H9 (cell line): ENCODE measurements at regions not wholly inside any gene's neighbourhood (a gene's known extent, or its start where the extent isn't known, plus 50 kb on each side); places are given as distances from the start of the nearest gene placed in this dataset.
"Not testable (repeated sequence)": the region's sequence is repeated elsewhere in the genome, so short reads cannot be mapped to it uniquely, and the experiment has no call there.

ENCODE experiments used
- DNase-seq: peaks from one replicate; pipeline ENCODE4 v3.0.0-alpha.2; 2017
- H2AFZ ChIP-seq: one replicate; pipeline ENCODE4 v1.6.1; 2013; ENCODE audit warnings: mild to moderate bottlenecking, low read length, control low read depth, moderate library complexity
- H2AK5ac ChIP-seq: 2 replicates; pipeline ENCODE4 v1.6.1; 2013; ENCODE audit warnings: low read length, control low read depth, mixed read lengths; ENCODE audit not compliant: insufficient read length
- H2BK120ac ChIP-seq: one replicate; pipeline ENCODE4 v1.6.1; 2013; ENCODE audit warnings: low read depth, mild to moderate bottlenecking, low read length, control low read depth, inconsistent platforms; ENCODE audit not compliant: poor library complexity, severe bottlenecking
- H2BK12ac ChIP-seq: 2 replicates; pipeline ENCODE4 v1.6.1; 2013; ENCODE audit warnings: low read length, control low read depth, mixed read lengths, low read depth; ENCODE audit not compliant: insufficient read length
- H2BK15ac ChIP-seq: 2 replicates; pipeline ENCODE4 v1.6.1; 2013; ENCODE audit warnings: low read depth, low read length, control low read depth
- H2BK20ac ChIP-seq: one replicate; pipeline ENCODE4 v1.6.1; 2013; ENCODE audit warnings: low read depth, mild to moderate bottlenecking, low read length, control low read depth, inconsistent platforms; ENCODE audit not compliant: poor library complexity, severe bottlenecking
- H2BK5ac ChIP-seq: 2 replicates; pipeline ENCODE4 v1.6.1; 2013; ENCODE audit warnings: low read length, control low read depth, mixed read lengths; ENCODE audit not compliant: insufficient read length
- H3K14ac ChIP-seq: 2 replicates; pipeline ENCODE4 v1.6.1; 2013; ENCODE audit warnings: low read length, control low read depth; ENCODE audit not compliant: insufficient read depth
- H3K18ac ChIP-seq: 2 replicates; pipeline ENCODE4 v1.6.1; 2013; ENCODE audit warnings: low read depth, mild to moderate bottlenecking, mixed read lengths, low read length, control low read depth; ENCODE audit not compliant: insufficient read length
- H3K23ac ChIP-seq: 2 replicates; pipeline ENCODE4 v1.6.1; 2013; ENCODE audit warnings: low read length, control low read depth, mixed read lengths, low read depth; ENCODE audit not compliant: insufficient read length
- H3K23me2 ChIP-seq: 2 replicates; pipeline ENCODE4 v1.6.1; 2013; ENCODE audit warnings: low read depth, mild to moderate bottlenecking, mixed read lengths, low read length, control low read depth; ENCODE audit not compliant: insufficient read length, poor library complexity, severe bottlenecking
- H3K27ac ChIP-seq: 2 replicates; pipeline ENCODE4 v1.5.1; 2013; ENCODE audit warnings: low read length, control low read depth, mixed read lengths, low read depth; ENCODE audit not compliant: insufficient read length
- H3K27me3 ChIP-seq: 2 replicates; pipeline ENCODE4 v1.6.1; 2013; ENCODE audit warnings: low read length, control low read depth, inconsistent platforms; ENCODE audit not compliant: insufficient read depth
- H3K4ac ChIP-seq: 2 replicates; pipeline ENCODE4 v1.6.1; 2013; ENCODE audit warnings: low read depth, mild to moderate bottlenecking, control low read depth, inconsistent platforms, low read length, moderate library complexity
- H3K4me1 ChIP-seq: 2 replicates; pipeline ENCODE4 v1.6.1; 2013; ENCODE audit warnings: low read length, control low read depth, inconsistent platforms; ENCODE audit not compliant: insufficient read depth
- H3K4me2 ChIP-seq: 2 replicates; pipeline ENCODE4 v1.6.1; 2013; ENCODE audit warnings: low read length, control low read depth, mixed read lengths; ENCODE audit not compliant: insufficient read length, insufficient read depth
- H3K56ac ChIP-seq: 2 replicates; pipeline ENCODE4 v1.6.1; 2013; ENCODE audit warnings: low read depth, mild to moderate bottlenecking, mixed read lengths, low read length, control low read depth; ENCODE audit not compliant: insufficient read length
- H3K79me1 ChIP-seq: 2 replicates; pipeline ENCODE4 v1.6.1; 2013; ENCODE audit warnings: low read depth, mild to moderate bottlenecking, moderate library complexity, low read length, control low read depth, inconsistent platforms; ENCODE audit not compliant: insufficient read depth, poor library complexity, severe bottlenecking
- H3K79me2 ChIP-seq: 2 replicates; pipeline ENCODE4 v1.6.1; 2013; ENCODE audit warnings: low read length, control low read depth, inconsistent platforms; ENCODE audit not compliant: insufficient read depth
- H3K9ac ChIP-seq: 2 replicates; pipeline ENCODE4 v1.6.1; 2013; ENCODE audit warnings: low read length, control low read depth, mixed read lengths; ENCODE audit not compliant: insufficient read length; ENCODE audit errors: extremely low read depth
- H3K9me3 ChIP-seq: one replicate; pipeline ENCODE4 v1.6.1; 2013; ENCODE audit warnings: low read depth, low read length, inconsistent platforms; ENCODE audit not compliant: control insufficient read depth
- H3T11ph ChIP-seq: one replicate; pipeline ENCODE4 v1.6.1; 2013; ENCODE audit warnings: mild to moderate bottlenecking, low read length, control low read depth, inconsistent platforms
- H4K20me1 ChIP-seq: one replicate; pipeline ENCODE4 v1.6.1; 2013; ENCODE audit not compliant: control insufficient read depth, insufficient read length, insufficient read depth
- H4K5ac ChIP-seq: 2 replicates; pipeline ENCODE4 v1.6.1; 2013; ENCODE audit warnings: low read depth, mild to moderate bottlenecking, mixed read lengths, low read length, control low read depth; ENCODE audit not compliant: insufficient read length
- H4K8ac ChIP-seq: replicated peaks from 2 replicates; pipeline ENCODE4 v1.6.1; 2013; ENCODE audit warnings: low read length, control low read depth, mixed read lengths, low read depth; ENCODE audit not compliant: insufficient read length
- H4K91ac ChIP-seq: 2 replicates; pipeline ENCODE4 v1.6.1; 2013; ENCODE audit warnings: low read depth, mild to moderate bottlenecking, moderate library complexity, mixed read lengths, low read length, control low read depth; ENCODE audit not compliant: insufficient read length
- H3K27ac Mint-ChIP-seq, 3 experiments: 2 replicates in 2 of 3; 3 replicates in 1 of 3; pipeline ENCODE4 v1.8.0; 2020 to 2021; ENCODE audit warnings: mixed read lengths in 3 of 3, mild to moderate bottlenecking in 1 of 3, moderate library complexity in 1 of 3
- H3K27me3 Mint-ChIP-seq: 2 replicates; pipeline ENCODE4 v1.8.0; 2021; ENCODE audit warnings: low read depth, mild to moderate bottlenecking, moderate library complexity, mixed read lengths
- H3K36me3 Mint-ChIP-seq, 3 experiments: 2 replicates in 2 of 3; 3 replicates in 1 of 3; pipeline ENCODE4 v1.8.0; 2020 to 2021; ENCODE audit warnings: low read depth in 3 of 3, mixed read lengths in 3 of 3; ENCODE audit not compliant: insufficient read depth in 1 of 3
- H3K4me1 Mint-ChIP-seq, 2 experiments: 2 replicates each; pipeline ENCODE4 v1.8.0; 2020; ENCODE audit warnings: mixed read lengths in 2 of 2
- H3K4me3 Mint-ChIP-seq, 2 experiments: 2 replicates in 1 of 2; 3 replicates in 1 of 2; pipeline ENCODE4 v1.8.0; 2020 to 2021; ENCODE audit warnings: mild to moderate bottlenecking in 2 of 2, mixed read lengths in 2 of 2, moderate library complexity in 1 of 2
- H3K9me3 Mint-ChIP-seq, 2 experiments: 2 replicates in 1 of 2; 3 replicates in 1 of 2; pipeline ENCODE4 v1.8.0; 2020; ENCODE audit warnings: mild to moderate bottlenecking in 2 of 2, mixed read lengths in 2 of 2, moderate library complexity in 1 of 2
- WGBS: extraction: QIAGEN DNeasy Blood & Tissue Kit; methylation state at CpG from one replicate; pipeline ENCODE4 v1.1.7; 2013; ENCODE audit warnings: missing lambda C conversion rate, low lambda C conversion rate, mixed read lengths; ENCODE audit not compliant: insufficient read length; ENCODE audit errors: extremely low coverage; 5-methylcytosine and 5-hydroxymethylcytosine counted together

DNA sequence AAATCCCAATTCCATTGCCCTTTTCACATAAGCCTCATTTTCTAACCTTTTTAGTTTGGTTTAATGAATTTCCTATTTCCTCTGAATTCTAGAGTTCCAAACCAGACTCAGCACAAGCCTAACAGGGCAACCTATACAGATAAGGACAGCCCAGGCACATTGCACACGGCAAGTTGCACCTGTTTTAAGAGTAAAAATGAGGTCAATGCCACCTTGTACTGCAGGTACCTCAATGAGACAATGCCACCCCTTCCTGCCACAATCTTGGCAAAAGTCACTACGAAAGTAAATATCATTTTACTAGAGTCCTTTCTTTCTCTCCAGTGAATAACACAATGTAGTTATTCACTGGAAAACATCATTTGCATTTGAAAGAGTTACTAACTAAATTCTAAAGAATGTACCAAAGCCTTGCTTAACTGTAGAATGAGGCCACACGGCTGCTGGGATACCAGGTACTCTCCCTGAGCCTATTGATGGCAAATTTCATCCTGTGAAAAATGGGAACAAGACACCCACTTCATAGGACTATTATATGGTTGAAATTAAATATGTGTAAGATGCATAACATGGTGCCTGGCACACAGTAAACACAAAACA, 123.2 kb upstream of the NBPF26 start:
- H2BK12ac ChIP-seq, H3K27me3 Mint-ChIP-seq, H3K36me3 Mint-ChIP-seq, H2BK20ac ChIP-seq, H3K27ac ChIP-seq, H3K14ac ChIP-seq, DNase-seq, H3K4me1 ChIP-seq, H4K20me1 ChIP-seq, H3K79me1 ChIP-seq, H3K56ac ChIP-seq, H3K4me3 Mint-ChIP-seq, H3K79me2 ChIP-seq, H4K8ac ChIP-seq, H3K23me2 ChIP-seq, H3K4ac ChIP-seq, H2AK5ac ChIP-seq, H2BK120ac ChIP-seq, H3K9me3 Mint-ChIP-seq, H3K4me1 Mint-ChIP-seq, H2BK5ac ChIP-seq, H3K18ac ChIP-seq, H2BK15ac ChIP-seq, H3K27ac Mint-ChIP-seq, H4K91ac ChIP-seq, H3T11ph ChIP-seq, H3K9me3 ChIP-seq, H3K4me2 ChIP-seq, H3K23ac ChIP-seq, H2AFZ ChIP-seq, H3K27me3 ChIP-seq, H4K5ac ChIP-seq, H3K9ac ChIP-seq: not testable (repeated sequence)
- no CpG with 5 or more reads among the region's 3 CpGs for WGBS

GRCh38 chr1:120607882-120608281, 115.9 kb upstream of the NBPF26 start:
- not testable (repeated sequence) for H3K27ac ChIP-seq, H3K14ac ChIP-seq, H2AFZ ChIP-seq, H3K4me1 ChIP-seq, H3T11ph ChIP-seq, H4K91ac ChIP-seq, H3K4me3 Mint-ChIP-seq, H3K23me2 ChIP-seq, H3K4ac ChIP-seq, H2BK15ac ChIP-seq, H3K27ac Mint-ChIP-seq, DNase-seq, H2BK20ac ChIP-seq, H3K56ac ChIP-seq, H2BK12ac ChIP-seq, H2BK120ac ChIP-seq, H3K36me3 Mint-ChIP-seq, H4K20me1 ChIP-seq, H4K8ac ChIP-seq, H3K79me2 ChIP-seq, H3K9ac ChIP-seq, H3K4me1 Mint-ChIP-seq, H3K27me3 Mint-ChIP-seq, H3K9me3 ChIP-seq, H3K4me2 ChIP-seq, H3K23ac ChIP-seq, H3K9me3 Mint-ChIP-seq, H4K5ac ChIP-seq, H2BK5ac ChIP-seq, H3K79me1 ChIP-seq, H3K27me3 ChIP-seq, H2AK5ac ChIP-seq, H3K18ac ChIP-seq
- no CpG with 5 or more reads among the region's 3 CpGs for WGBS
